ENCODE measurements at regions not wholly inside any gene's neighbourhood (a gene's known extent, or its start where the extent isn't known, plus 50 kb on each side); places are given as distances from the start of the nearest gene placed in this dataset.

DNA sequence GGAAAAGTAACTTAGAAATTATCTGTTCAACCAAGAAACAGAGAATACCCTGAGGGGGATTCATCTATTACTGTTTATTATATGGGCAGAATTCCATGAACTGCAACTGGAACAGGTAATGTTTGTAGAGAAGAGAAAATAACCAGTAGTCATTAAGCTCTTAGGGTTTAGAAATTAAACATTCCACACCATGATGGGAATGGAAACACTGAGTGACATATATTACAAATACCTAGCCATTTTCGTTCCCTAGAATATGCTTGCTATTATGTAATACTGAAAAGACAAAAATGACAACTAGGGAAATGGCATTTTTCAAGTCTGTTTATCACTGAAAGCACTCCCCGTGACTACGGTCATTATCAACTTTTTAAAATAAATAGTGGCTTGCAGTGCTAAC, 1007.4 kb downstream of the GATA3 start:
- TF ChIP-seq, protein P1, sequence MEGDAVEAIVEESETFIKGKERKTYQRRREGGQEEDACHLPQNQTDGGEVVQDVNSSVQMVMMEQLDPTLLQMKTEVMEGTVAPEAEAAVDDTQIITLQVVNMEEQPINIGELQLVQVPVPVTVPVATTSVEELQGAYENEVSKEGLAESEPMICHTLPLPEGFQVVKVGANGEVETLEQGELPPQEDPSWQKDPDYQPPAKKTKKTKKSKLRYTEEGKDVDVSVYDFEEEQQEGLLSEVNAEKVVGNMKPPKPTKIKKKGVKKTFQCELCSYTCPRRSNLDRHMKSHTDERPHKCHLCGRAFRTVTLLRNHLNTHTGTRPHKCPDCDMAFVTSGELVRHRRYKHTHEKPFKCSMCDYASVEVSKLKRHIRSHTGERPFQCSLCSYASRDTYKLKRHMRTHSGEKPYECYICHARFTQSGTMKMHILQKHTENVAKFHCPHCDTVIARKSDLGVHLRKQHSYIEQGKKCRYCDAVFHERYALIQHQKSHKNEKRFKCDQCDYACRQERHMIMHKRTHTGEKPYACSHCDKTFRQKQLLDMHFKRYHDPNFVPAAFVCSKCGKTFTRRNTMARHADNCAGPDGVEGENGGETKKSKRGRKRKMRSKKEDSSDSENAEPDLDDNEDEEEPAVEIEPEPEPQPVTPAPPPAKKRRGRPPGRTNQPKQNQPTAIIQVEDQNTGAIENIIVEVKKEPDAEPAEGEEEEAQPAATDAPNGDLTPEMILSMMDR (IDR thresholded peaks at IDR 0.05; ENCODE audit: extremely low read depth, missing control alignments) = no peak
- no peak for DNase-seq (ENCODE audit: low spot score)

DNA sequence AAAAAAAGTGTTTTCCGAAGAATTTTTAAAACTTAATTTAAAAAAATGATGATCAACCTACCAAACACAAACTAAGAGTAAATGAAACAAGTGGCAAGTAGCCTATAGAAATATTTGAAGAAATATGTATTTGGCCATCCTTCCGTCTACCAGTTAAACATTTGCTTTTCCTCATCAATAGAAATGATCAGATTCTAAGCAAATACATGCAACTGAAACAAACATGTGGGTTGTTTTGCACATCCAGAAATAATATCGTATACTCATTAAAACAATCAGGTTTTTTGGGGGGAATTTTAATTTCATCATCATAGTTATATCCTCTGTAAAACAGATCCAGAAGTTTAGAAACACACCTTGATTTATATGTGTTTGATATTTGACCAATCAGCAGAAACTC, 1011.7 kb downstream of the GATA3 start:
- DNase-seq (ENCODE audit: low spot score) = no peak
- TF ChIP-seq, protein P1 (IDR thresholded peaks at IDR 0.05; ENCODE audit: extremely low read depth, missing control alignments) = no peak

DNA sequence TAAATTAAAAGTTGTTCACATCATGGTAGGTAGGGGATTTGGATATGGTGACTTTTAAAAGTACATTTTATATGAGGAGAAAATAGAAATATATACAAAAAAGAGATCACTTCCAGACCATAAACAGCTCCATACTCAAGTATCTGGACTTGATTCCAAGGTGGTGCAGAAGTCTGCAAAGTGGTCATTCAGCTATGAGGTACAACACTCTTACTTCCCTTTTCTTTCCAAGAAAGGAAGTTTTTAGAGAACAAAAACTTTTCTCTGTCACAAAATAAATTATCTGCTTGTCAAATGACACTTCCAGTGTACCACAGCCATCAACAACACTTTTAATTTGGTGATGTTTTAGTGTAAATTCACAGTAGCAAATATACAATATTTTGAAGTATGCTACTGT, 1013.5 kb downstream of the GATA3 start:
- no peak for DNase-seq (ENCODE audit: low spot score)
- TF ChIP-seq, protein P1 (IDR thresholded peaks at IDR 0.05; ENCODE audit: extremely low read depth, missing control alignments) = no peak

DNA sequence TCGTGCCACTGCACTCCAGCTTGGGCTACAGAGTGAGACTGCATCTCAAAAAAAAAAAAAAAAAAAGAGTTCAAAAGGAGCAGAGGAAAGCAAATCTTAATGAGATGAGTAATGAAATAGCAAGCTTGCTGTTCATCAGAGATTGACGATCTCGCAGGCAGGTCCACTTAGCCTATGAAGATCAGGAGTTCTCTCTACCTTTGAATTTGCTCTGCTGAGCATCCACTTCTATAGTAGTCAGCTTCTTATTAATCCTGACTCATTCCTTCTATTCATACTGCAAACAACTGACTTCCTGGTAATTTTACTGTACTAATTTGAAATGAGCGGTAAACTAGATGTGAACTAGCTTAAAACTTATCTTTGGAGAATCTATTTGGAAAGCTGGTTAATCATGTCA, 1014.6 kb downstream of the GATA3 start:
- TF ChIP-seq, protein P1 (IDR thresholded peaks at IDR 0.05; ENCODE audit: extremely low read depth, missing control alignments) = no peak
- DNase-seq (ENCODE audit: low spot score) = no peak

DNA sequence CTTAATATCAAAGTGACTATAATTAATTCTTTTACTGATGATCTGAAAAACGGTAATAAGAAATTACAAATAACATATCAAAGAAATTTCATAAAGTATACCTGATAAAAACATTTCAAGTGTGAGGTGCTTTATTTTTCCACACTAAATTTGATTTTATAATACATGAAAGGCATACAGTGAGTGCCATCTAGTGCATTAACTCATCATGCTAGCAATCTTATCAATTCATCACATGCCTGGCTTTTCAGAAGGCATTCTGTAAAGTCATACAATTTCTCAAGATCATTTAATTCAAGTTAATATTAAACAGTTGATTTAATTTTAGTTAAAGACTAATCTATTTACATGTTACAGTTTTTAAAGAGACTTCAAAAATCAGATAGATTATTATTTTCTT, 1020.9 kb downstream of the GATA3 start:
- TF ChIP-seq, protein P1 (IDR thresholded peaks at IDR 0.05; ENCODE audit: extremely low read depth, missing control alignments) = no peak
- no peak for DNase-seq (ENCODE audit: low spot score)

DNA sequence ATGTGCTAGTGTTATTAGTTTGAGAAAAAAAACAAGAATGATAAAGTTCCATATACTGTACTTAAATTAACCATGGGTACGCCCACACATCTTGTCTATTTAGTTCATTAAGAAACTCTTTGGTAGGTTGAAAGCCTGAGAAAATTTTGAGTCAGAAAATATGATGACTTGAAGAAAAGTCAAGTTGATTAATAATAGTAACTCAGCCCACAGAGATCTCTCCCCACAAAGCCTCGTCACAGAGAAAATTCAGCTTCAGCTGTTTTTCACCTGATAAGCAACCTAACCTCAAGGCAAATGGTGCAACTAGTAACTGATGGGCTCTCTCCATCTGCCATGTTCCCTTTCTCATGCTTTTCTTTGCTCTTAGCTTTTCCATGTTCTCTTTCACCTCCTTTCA, 1021.6 kb downstream of the GATA3 start:
- TF ChIP-seq, protein P1 (IDR thresholded peaks at IDR 0.05; ENCODE audit: extremely low read depth, missing control alignments) = no peak
- no peak for DNase-seq (ENCODE audit: low spot score)

DNA sequence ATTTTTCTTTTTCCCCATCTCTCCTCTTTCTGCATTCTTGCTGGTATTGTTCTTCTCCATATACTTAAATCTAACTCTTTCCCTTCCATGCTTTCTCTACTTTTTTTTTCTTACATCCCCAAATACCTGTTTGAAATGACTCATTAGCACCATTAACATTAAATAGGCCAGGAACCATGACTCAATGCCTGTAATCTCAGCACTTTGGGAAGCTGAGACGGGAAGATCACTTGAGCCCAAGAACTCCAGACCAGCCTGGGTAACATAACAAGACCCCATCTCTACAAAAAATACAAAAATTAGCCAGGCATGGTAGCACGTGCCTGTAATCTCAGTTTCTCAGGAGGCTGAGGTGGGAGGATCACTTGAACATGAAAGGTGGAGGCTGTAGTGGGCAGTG, 1026.8 kb downstream of the GATA3 start:
- TF ChIP-seq, protein P1 (IDR thresholded peaks at IDR 0.05; ENCODE audit: extremely low read depth, missing control alignments) = no peak
- no peak for DNase-seq (ENCODE audit: low spot score)

Data from GM20000 (cell line).